ENCODE measurements at regions not wholly inside any gene's neighbourhood (a gene's known extent, or its start where the extent isn't known, plus 50 kb on each side); places are given as distances from the start of the nearest gene placed in this dataset.

DNA sequence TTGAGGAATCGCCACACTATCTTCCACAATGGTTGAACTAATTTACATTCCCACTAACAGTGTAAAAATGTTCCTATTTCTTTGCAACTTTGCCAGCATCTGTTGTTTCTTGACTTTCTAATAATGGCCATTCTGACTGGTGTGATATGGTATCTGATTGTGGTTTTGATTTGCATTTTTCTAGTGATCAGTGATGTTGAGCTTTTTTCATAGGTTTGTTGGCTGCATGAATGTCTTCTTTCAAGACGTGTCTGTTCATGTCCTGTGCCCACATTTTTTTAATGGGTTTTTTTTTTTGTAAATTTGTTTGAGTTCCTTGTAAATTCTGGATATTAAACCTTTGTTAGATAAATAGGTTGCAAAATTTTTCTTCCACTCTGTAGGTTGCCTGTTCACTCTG lies 615.9 kb downstream of the SEMA5A start:
- no peak for DNase-seq (ENCODE audit: low spot score in 2 of 2)
- H3K4me1 ChIP-seq = no peaks in the 10 kb centered on the region
- no peak overlapping the region for H3K4me3 ChIP-seq
- 83% methylated on average over 2 of the region's 2 CpGs for WGBS
- no peaks in the 10 kb centered on the region for H3K9me3 ChIP-seq
- no peaks in the 10 kb centered on the region for H3K36me3 ChIP-seq
- no peak for TF ChIP-seq POLR2AphosphoS5 (IDR thresholded peaks at IDR 0.05)
- no peak for TF ChIP-seq EP300 (IDR thresholded peaks at IDR 0.05)
- no peak for TF ChIP-seq POLR2A (IDR thresholded peaks at IDR 0.05)
- TF ChIP-seq, protein P1, sequence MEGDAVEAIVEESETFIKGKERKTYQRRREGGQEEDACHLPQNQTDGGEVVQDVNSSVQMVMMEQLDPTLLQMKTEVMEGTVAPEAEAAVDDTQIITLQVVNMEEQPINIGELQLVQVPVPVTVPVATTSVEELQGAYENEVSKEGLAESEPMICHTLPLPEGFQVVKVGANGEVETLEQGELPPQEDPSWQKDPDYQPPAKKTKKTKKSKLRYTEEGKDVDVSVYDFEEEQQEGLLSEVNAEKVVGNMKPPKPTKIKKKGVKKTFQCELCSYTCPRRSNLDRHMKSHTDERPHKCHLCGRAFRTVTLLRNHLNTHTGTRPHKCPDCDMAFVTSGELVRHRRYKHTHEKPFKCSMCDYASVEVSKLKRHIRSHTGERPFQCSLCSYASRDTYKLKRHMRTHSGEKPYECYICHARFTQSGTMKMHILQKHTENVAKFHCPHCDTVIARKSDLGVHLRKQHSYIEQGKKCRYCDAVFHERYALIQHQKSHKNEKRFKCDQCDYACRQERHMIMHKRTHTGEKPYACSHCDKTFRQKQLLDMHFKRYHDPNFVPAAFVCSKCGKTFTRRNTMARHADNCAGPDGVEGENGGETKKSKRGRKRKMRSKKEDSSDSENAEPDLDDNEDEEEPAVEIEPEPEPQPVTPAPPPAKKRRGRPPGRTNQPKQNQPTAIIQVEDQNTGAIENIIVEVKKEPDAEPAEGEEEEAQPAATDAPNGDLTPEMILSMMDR (IDR thresholded peaks at IDR 0.05) = no peak
- no peak overlapping the region for H3K27ac ChIP-seq
- no peaks in the 10 kb centered on the region for H3K27me3 ChIP-seq

DNA sequence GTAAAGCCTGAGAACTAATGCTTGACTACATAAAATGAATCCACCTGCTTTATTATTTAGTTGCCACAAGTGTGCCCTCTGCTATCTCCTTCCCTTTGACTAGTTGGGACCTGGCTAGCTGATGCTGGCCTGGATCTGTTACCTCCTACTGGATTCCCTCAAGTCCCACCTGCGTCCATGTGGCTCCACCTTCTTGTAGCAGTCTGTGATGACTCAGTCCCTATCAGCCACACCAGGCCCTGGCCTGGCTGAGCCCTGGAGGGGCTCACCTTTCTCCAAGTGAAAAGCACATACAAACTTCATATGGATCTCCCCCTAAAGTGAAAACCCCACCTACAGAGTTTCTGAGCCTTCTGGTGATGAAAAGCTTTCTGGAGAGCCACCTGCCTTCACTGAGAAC lies 611.4 kb downstream of the SEMA5A start:
- H3K4me1 ChIP-seq = no peaks in the 10 kb centered on the region
- H3K27me3 ChIP-seq = no peaks in the 10 kb centered on the region
- no peaks in the 10 kb centered on the region for H3K36me3 ChIP-seq
- no peak overlapping the region for H3K4me3 ChIP-seq
- no peak for DNase-seq (ENCODE audit: low spot score in 2 of 2)
- no peak overlapping the region for H3K27ac ChIP-seq
- 13% methylated on average over 1 of the region's 1 CpG for WGBS
- peaks cover 3% of the 10 kb centered on the region for H3K9me3 ChIP-seq
- TF ChIP-seq POLR2A (IDR thresholded peaks at IDR 0.05) = no peak
- TF ChIP-seq EP300 (IDR thresholded peaks at IDR 0.05) = no peak
- TF ChIP-seq, protein P1 (IDR thresholded peaks at IDR 0.05) = no peak
- TF ChIP-seq POLR2AphosphoS5 (IDR thresholded peaks at IDR 0.05) = no peak

DNA sequence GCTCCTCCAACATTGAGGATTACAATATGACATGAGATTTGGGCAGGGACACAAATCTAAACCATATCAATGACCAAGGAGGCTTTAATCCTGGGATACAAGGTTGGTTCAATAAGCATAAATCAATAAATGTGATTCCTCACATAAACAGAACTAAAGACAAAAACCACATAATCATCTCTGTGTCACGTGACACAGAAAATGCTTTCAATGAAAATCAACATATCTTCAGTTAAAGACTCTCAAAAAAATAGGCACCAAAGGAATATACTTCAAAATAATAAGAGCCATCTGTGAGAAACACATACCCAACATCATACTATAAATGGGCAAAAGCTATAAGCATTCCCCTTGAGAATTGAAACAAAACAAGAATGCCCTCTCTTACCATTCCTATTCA lies 604.9 kb downstream of the SEMA5A start:
- H3K4me1 ChIP-seq = no peaks in the 10 kb centered on the region
- H3K27ac ChIP-seq = no peak overlapping the region
- H3K27me3 ChIP-seq = no peaks in the 10 kb centered on the region
- no peak for DNase-seq (ENCODE audit: low spot score in 2 of 2)
- no peak overlapping the region for H3K4me3 ChIP-seq
- TF ChIP-seq, protein P1 (IDR thresholded peaks at IDR 0.05) = no peak
- TF ChIP-seq EP300 (IDR thresholded peaks at IDR 0.05) (no peak), POLR2AphosphoS5 (IDR thresholded peaks at IDR 0.05) (no peak), POLR2A (IDR thresholded peaks at IDR 0.05) (no peak)
- peaks cover 5% of the 10 kb centered on the region for H3K9me3 ChIP-seq
- 90% methylated on average over 1 of the region's 1 CpG for WGBS
- no peaks in the 10 kb centered on the region for H3K36me3 ChIP-seq

DNA sequence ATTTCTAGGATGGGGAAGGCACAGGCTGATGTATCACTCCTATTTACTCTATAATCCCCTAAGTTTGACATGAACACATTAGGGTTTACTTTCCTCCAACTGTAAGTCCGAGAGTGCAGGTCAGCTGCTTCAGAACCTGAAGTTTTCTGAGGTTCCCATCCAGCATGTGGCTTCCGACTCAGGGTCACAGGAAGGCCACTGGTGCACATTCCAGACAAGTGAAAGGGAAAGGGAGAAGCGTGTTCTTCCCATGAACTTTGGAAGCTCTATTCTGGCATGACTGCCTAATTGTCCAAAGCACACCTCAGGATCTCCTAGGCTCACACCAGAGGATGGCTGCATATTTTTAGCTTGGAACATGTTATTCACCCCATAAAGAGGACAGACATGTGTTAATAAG lies 602.6 kb downstream of the SEMA5A start:
- DNase-seq (ENCODE audit: low spot score in 2 of 2) = no peak
- no peak overlapping the region for H3K27ac ChIP-seq
- peaks cover 2% of the 10 kb centered on the region for H3K9me3 ChIP-seq
- H3K4me1 ChIP-seq = no peaks in the 10 kb centered on the region
- WGBS = 93% methylated on average over 3 of the region's 3 CpGs
- H3K4me3 ChIP-seq = no peak overlapping the region
- no peaks in the 10 kb centered on the region for H3K36me3 ChIP-seq
- H3K27me3 ChIP-seq = no peaks in the 10 kb centered on the region
- TF ChIP-seq, protein P1 (IDR thresholded peaks at IDR 0.05) = no peak
- no peak for TF ChIP-seq POLR2A (IDR thresholded peaks at IDR 0.05)
- no peak for TF ChIP-seq EP300 (IDR thresholded peaks at IDR 0.05)
- TF ChIP-seq POLR2AphosphoS5 (IDR thresholded peaks at IDR 0.05) = no peak

DNA sequence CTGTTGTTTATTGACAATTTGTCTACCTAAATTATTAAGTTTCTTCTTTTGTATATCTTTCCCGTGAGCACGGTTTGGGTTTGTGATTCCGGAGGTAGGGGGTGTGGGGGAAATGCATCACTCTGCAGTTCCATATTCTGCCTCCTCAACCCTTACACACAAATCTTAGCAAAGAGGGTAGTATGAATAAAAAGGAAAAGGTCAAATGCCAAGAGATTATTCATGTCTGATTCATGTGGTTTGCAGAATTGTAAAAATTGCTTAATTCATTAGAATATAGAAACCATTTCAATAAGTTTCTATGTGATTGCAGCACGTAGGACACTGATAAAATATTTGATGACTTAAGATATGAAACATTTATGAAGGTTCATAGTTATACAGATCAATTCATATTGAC lies 601.9 kb downstream of the SEMA5A start:
- no peaks in the 10 kb centered on the region for H3K27me3 ChIP-seq
- no peak overlapping the region for H3K4me3 ChIP-seq
- 83% methylated on average over 4 of the region's 4 CpGs for WGBS
- peaks cover 2% of the 10 kb centered on the region for H3K9me3 ChIP-seq
- H3K27ac ChIP-seq = no peak overlapping the region
- no peak for DNase-seq (ENCODE audit: low spot score in 2 of 2)
- no peaks in the 10 kb centered on the region for H3K36me3 ChIP-seq
- TF ChIP-seq EP300 (IDR thresholded peaks at IDR 0.05) = no peak
- no peak for TF ChIP-seq POLR2AphosphoS5 (IDR thresholded peaks at IDR 0.05)
- TF ChIP-seq, protein P1 (IDR thresholded peaks at IDR 0.05) = no peak
- H3K4me1 ChIP-seq = no peaks in the 10 kb centered on the region
